B cell (primary cell): ENCODE measurements at regions not wholly inside any gene's neighbourhood (a gene's known extent, or its start where the extent isn't known, plus 50 kb on each side); places are given as distances from the start of the nearest gene placed in this dataset.

Experiments used
- ATAC-seq: fragments of 200-7000 bp; cut with Tn5 transposase; one replicate; pipeline ENCODE4 v1.10.0; 2021; ENCODE audit warnings: low read depth, mild to moderate bottlenecking, moderate number of reproducible peaks, moderate library complexity
- CTCF ChIA-PET: fragments of 350-600 bp; sonication (Branson Sonifier 250); formaldehyde crosslinking; loops from one replicate; lab custom pipeline; 2021; ENCODE audit warnings: antibody characterized with exemption, inconsistent platforms; lab: Charles Lee
- POLR2A ChIA-PET: fragments of 350-600 bp; sonication (Branson Sonifier 250); formaldehyde crosslinking; loops from one replicate; lab custom pipeline; 2021; ENCODE audit warnings: antibody characterized with exemption; lab: Charles Lee
- DNase-seq: peaks from one replicate; pipeline ENCODE4 v3.0.0; 2013
- H2AFZ ChIP-seq: 2 replicates; pipeline ENCODE4 v1.6.1; 2012; ENCODE audit warnings: mild to moderate bottlenecking, low read depth, low read length; ENCODE audit not compliant: insufficient read depth, poor library complexity, severe bottlenecking
- H3K27ac ChIP-seq, 2 donors: 1 replicate in 1 of 2; 2 replicates in 1 of 2; pipeline ENCODE4 v1.5.1; 2012 to 2013; ENCODE audit warnings: low read length in 2 of 2, mild to moderate bottlenecking in 2 of 2, moderate library complexity in 1 of 2
- H3K27me3 ChIP-seq, 4 experiments: fragments of 200-600 bp in 1 of 4; sonication (generic) in 1 of 4; replicated peaks in 1 of 4; 1 replicate in 2 of 4; 2 replicates in 2 of 4; pipeline versions ENCODE4 v1.6.1 to v1.7.0; 2013 to 2016; ENCODE audit warnings: low read length in 3 of 4, mild to moderate bottlenecking in 2 of 4, mixed read lengths in 1 of 4, moderate library complexity in 1 of 4; ENCODE audit not compliant: insufficient read depth in 4 of 4, control insufficient read depth in 3 of 4; ENCODE audit errors: control extremely low read depth in 1 of 4
- H3K36me3 ChIP-seq, 2 experiments: replicated peaks in 1 of 2; 1 replicate in 1 of 2; 2 replicates in 1 of 2; pipeline versions ENCODE4 v1.6.1 to v1.7.1; 2013; ENCODE audit warnings: low read length in 1 of 2; ENCODE audit not compliant: insufficient read depth in 2 of 2, control insufficient read depth in 1 of 2; ENCODE audit errors: control extremely low read depth in 1 of 2, extremely low read depth in 1 of 2
- H3K4me1 ChIP-seq, 2 donors: fragments of 200-600 bp in 1 of 2; sonication (generic) in 1 of 2; 1 replicate in 1 of 2; 2 replicates in 1 of 2; pipeline versions ENCODE4 v1.5.1 to v1.6.1; 2013 to 2017; ENCODE audit warnings: low read length in 2 of 2; ENCODE audit not compliant: control insufficient read depth in 2 of 2, insufficient read depth in 2 of 2
- H3K4me2 ChIP-seq: replicated peaks from 2 replicates; pipeline ENCODE3; 2012; ENCODE audit warnings: mild to moderate bottlenecking, low read depth, low read length; ENCODE audit not compliant: poor library complexity, severe bottlenecking
- H3K4me3 ChIP-seq, 5 experiments: fragments of 200-600 bp in 1 of 5; sonication (generic) in 1 of 5; 1 replicate in 3 of 5; 2 replicates in 2 of 5; pipeline versions ENCODE4 v1.5.1 to v1.7.0; 2011 to 2016; ENCODE audit warnings: low read length in 4 of 5, mild to moderate bottlenecking in 4 of 5, low read depth in 2 of 5, control low read depth in 1 of 5, moderate library complexity in 1 of 5; ENCODE audit not compliant: insufficient read depth in 1 of 5; ENCODE audit errors: control extremely low read depth in 1 of 5, extremely low read depth in 1 of 5
- H3K79me2 ChIP-seq: fragments of 200-600 bp; sonication (generic); one replicate; pipeline ENCODE4 v1.6.0; 2016; ENCODE audit warnings: low read length; ENCODE audit not compliant: control insufficient read depth, insufficient read depth
- H3K9ac ChIP-seq: fragments of 200-600 bp; sonication (generic); 2 replicates; pipeline ENCODE4 v1.6.1; 2017; ENCODE audit warnings: mild to moderate bottlenecking, low read length, moderate library complexity
- H3K9me3 ChIP-seq, 3 donors: one replicate each; pipeline versions ENCODE4 v1.6.1 to v1.7.1; 2013; ENCODE audit warnings: low read length in 2 of 3; ENCODE audit not compliant: control insufficient read depth in 2 of 3, insufficient read depth in 1 of 3; ENCODE audit errors: control extremely low read depth in 1 of 3
- H4K20me1 ChIP-seq: 2 replicates; pipeline ENCODE4 v1.6.0; 2012; ENCODE audit warnings: mild to moderate bottlenecking, low read length; ENCODE audit not compliant: insufficient read depth, control insufficient read depth, poor library complexity, severe bottlenecking
- H3K27ac Mint-ChIP-seq: one replicate; pipeline ENCODE4 v1.8.0; 2021; ENCODE audit warnings: mixed read lengths
- H3K27me3 Mint-ChIP-seq: one replicate; pipeline ENCODE4 v1.8.0; 2021; ENCODE audit warnings: mixed read lengths
- H3K4me1 Mint-ChIP-seq: one replicate; pipeline ENCODE4 v1.8.0; 2021; ENCODE audit warnings: mixed read lengths
- H3K4me3 Mint-ChIP-seq: one replicate; pipeline ENCODE4 v1.8.0; 2021; ENCODE audit warnings: mixed read lengths
- H3K9me3 Mint-ChIP-seq: one replicate; pipeline ENCODE4 v1.8.0; 2022; ENCODE audit warnings: mixed read lengths; ENCODE audit not compliant: insufficient read depth
- EZH2 ChIP-seq: IDR thresholded peaks from 2 replicates; pipeline ENCODE4 v1.6.1; 2012; ENCODE audit warnings: borderline replicate concordance, low read depth, mild to moderate bottlenecking, moderate library complexity, low read length; ENCODE audit not compliant: insufficient read depth, poor library complexity, severe bottlenecking
- WGBS: methylation state at CpG from one replicate; pipeline ENCODE4 v1.1.5; 2013; ENCODE audit warnings: missing lambda C conversion rate; ENCODE audit not compliant: insufficient coverage; 5-methylcytosine and 5-hydroxymethylcytosine counted together
- intact Hi-C: fragments of 100-400 bp; cut with micrococcal nuclease; formaldehyde crosslinking; loops from one replicate; pipeline ENCODE4 v1.10.0; 2022
- TF ChIP-seq, protein P1 (sequence below): fragments of 200-600 bp; IDR thresholded peaks from one replicate; pipeline ENCODE4 v1.8.0; 2022; ENCODE audit warnings: antibody characterized with exemption, mild to moderate bottlenecking

- ChIA-PET POLR2A (no interaction called here), CTCF (no interaction called here)
- Histone ChIP-seq H2AFZ (no peak overlapping the region), H3K36me3 (no peaks in the 10 kb centered on the region), H3K27me3 (no peaks in the 10 kb centered on the region), H3K4me3 (no peak overlapping the region), H3K4me1 (no peaks in the 10 kb centered on the region), H3K4me2 (no peak overlapping the region), H3K9ac (no peak overlapping the region), H3K79me2 (no peaks in the 10 kb centered on the region), H4K20me1 (no peaks in the 10 kb centered on the region), H3K27ac (no peak overlapping the region), H3K9me3 (no peaks in the 10 kb centered on the region)
- no peak for DNase-seq
- Mint-ChIP-seq H3K9me3 (peaks cover 8% of the 10 kb centered on the region), H3K27ac (no peak overlapping the region), H3K27me3 (no peaks in the 10 kb centered on the region), H3K4me3 (no peak overlapping the region), H3K4me1 (no peaks in the 10 kb centered on the region)
- 83% methylated on average over 1 of the region's 1 CpG for WGBS
- no peak for ATAC-seq
- intact Hi-C loops, result no loop called here
- TF ChIP-seq, protein P1, sequence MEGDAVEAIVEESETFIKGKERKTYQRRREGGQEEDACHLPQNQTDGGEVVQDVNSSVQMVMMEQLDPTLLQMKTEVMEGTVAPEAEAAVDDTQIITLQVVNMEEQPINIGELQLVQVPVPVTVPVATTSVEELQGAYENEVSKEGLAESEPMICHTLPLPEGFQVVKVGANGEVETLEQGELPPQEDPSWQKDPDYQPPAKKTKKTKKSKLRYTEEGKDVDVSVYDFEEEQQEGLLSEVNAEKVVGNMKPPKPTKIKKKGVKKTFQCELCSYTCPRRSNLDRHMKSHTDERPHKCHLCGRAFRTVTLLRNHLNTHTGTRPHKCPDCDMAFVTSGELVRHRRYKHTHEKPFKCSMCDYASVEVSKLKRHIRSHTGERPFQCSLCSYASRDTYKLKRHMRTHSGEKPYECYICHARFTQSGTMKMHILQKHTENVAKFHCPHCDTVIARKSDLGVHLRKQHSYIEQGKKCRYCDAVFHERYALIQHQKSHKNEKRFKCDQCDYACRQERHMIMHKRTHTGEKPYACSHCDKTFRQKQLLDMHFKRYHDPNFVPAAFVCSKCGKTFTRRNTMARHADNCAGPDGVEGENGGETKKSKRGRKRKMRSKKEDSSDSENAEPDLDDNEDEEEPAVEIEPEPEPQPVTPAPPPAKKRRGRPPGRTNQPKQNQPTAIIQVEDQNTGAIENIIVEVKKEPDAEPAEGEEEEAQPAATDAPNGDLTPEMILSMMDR, result no peak
- no peak for TF ChIP-seq EZH2
These were observed 231.6 kb downstream of the ZIC1 start for GRCh38 chr3:147640781-147641180.

DNA sequence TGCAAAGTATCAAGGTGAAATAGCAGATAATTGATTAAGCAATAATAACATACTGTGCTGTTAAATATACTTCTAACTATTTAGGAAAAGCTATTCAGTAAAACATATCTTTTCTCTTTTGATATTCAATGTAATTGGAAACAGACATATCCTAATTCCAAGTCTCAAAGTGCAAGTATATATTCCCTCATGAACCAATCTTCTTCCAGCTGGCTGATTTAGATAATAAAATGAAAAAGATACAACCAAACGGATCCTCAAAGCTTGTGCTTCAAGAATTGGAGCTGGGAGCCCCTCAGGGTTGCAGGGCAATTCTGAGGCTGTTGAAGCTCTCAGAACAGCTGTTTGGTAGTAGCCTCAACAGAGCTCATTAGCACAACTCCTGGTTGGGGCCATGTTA, 236.6 kb downstream of the ZIC1 start:
- Mint-ChIP-seq H3K4me1 (no peaks in the 10 kb centered on the region), H3K27ac (no peak overlapping the region), H3K4me3 (no peak overlapping the region), H3K9me3 (peaks cover 2% of the 10 kb centered on the region), H3K27me3 (no peaks in the 10 kb centered on the region)
- ATAC-seq (no peak), DNase-seq (no peak)
- Histone ChIP-seq H2AFZ (no peak overlapping the region), H3K4me3 (no peak overlapping the region), H3K36me3 (no peaks in the 10 kb centered on the region), H3K79me2 (no peaks in the 10 kb centered on the region), H3K27me3 (no peaks in the 10 kb centered on the region), H3K9me3 (peaks cover 0 to 9% (median 0%) of the 10 kb centered on the region in 3 donors), H3K4me2 (no peak overlapping the region), H3K4me1 (no peaks in the 10 kb centered on the region), H4K20me1 (no peaks in the 10 kb centered on the region), H3K27ac (no peak overlapping the region), H3K9ac (no peak overlapping the region)
- TF ChIP-seq, protein P1, result no peak
- TF ChIP-seq EZH2, result no peak
- ChIA-PET CTCF (no interaction called here), POLR2A (no interaction called here)
- intact Hi-C loops, result no loop called here
- 67% methylated on average over 1 of the region's 1 CpG for WGBS
